ENCODE measurements at regions not wholly inside any gene's neighbourhood (a gene's known extent, or its start where the extent isn't known, plus 50 kb on each side); places are given as distances from the start of the nearest gene placed in this dataset.
A peak's percentile ranks its signal among the peaks of the same experiment; 100 is the strongest.

- no peak for DNase-seq
These were observed 52.4 kb downstream of the CBLL2 start for GRCh38 chrX:22325096-22325495.

GRCh38 chrX:22329783-22330182 lies 57.1 kb downstream of the CBLL2 start:
- DNase-seq, result no peak

GRCh38 chrX:22338740-22339139 lies 66.0 kb downstream of the CBLL2 start:
- DNase-seq, result no peak

GRCh38 chrX:22339459-22339858 lies 66.7 kb downstream of the CBLL2 start:
- DNase-seq, result no peak

GRCh38 chrX:22340022-22340616 lies 67.4 kb downstream of the CBLL2 start:
- DNase-seq, result no peak

GRCh38 chrX:22343192-22343591 lies 70.5 kb downstream of the CBLL2 start:
- DNase-seq, result no peak

- DNase-seq, result no peak
These were observed 73.2 kb downstream of the CBLL2 start for GRCh38 chrX:22345884-22346283.

GRCh38 chrX:22347491-22347890 lies 74.8 kb downstream of the CBLL2 start:
- no peak for DNase-seq

GRCh38 chrX:22349116-22349515 lies 76.4 kb downstream of the CBLL2 start:
- no peak for DNase-seq

GRCh38 chrX:22351076-22351475 lies 78.4 kb downstream of the CBLL2 start:
- peak in 1 of 56 donors; percentile 0 for DNase-seq

GRCh38 chrX:22351966-22352365 lies 79.3 kb downstream of the CBLL2 start:
- no peak for DNase-seq

- DNase-seq, result no peak
These were observed 84.9 kb downstream of the CBLL2 start for GRCh38 chrX:22357621-22358020.

- DNase-seq, result no peak
These were observed 87.4 kb downstream of the CBLL2 start for GRCh38 chrX:22360129-22360528.

- DNase-seq, result no peak
These were observed 92.7 kb downstream of the CBLL2 start for GRCh38 chrX:22365460-22365859.

- DNase-seq, result no peak
These were observed 93.5 kb downstream of the CBLL2 start for GRCh38 chrX:22366166-22366702.

- DNase-seq, result no peak
These were observed 94.2 kb downstream of the CBLL2 start for GRCh38 chrX:22366906-22367305.

GRCh38 chrX:22373094-22373493 lies 100.4 kb downstream of the CBLL2 start:
- no peak for DNase-seq

- DNase-seq, result no peak
These were observed 101.1 kb downstream of the CBLL2 start for GRCh38 chrX:22373766-22374165.

- no peak for DNase-seq
These were observed 103.7 kb downstream of the CBLL2 start for GRCh38 chrX:22376369-22376768.

- no peak for DNase-seq
These were observed 105.6 kb downstream of the CBLL2 start for GRCh38 chrX:22378296-22378695.

- no peak for DNase-seq
These were observed 111.3 kb downstream of the CBLL2 start for GRCh38 chrX:22383988-22384387.

GRCh38 chrX:22389556-22390179 lies 117.0 kb downstream of the CBLL2 start:
- DNase-seq, result no peak

Measured in amygdala (tissue), 56 donors.